Fibroblast of lung (primary cell): ENCODE measurements at regions not wholly inside any gene's neighbourhood (a gene's known extent, or its start where the extent isn't known, plus 50 kb on each side); places are given as distances from the start of the nearest gene placed in this dataset.

Source experiments
- DNase-seq, 2 donors: peaks; one replicate each; pipeline versions ENCODE4 v3.0.0 to v3.0.0-alpha.2; 2010; ENCODE audit warnings: low read depth in 2 of 2
- H2AFZ ChIP-seq: 2 replicates; pipeline ENCODE4 v1.5.1; 2012; ENCODE audit warnings: low read length, control low read depth, inconsistent platforms
- H3K27ac ChIP-seq: 2 replicates; pipeline ENCODE4 v1.5.1; 2011; ENCODE audit warnings: low read length, control low read depth; ENCODE audit not compliant: insufficient read depth
- H3K27me3 ChIP-seq: 2 replicates; pipeline ENCODE4 v1.5.1; 2011; ENCODE audit warnings: mild to moderate bottlenecking, low read length; ENCODE audit not compliant: control insufficient read depth, insufficient read depth
- H3K36me3 ChIP-seq: 2 replicates; pipeline ENCODE4 v1.5.1; 2011; ENCODE audit warnings: low read length; ENCODE audit not compliant: control insufficient read depth, insufficient read depth
- H3K4me1 ChIP-seq: 2 replicates; pipeline ENCODE4 v1.5.1; 2011; ENCODE audit warnings: low read length; ENCODE audit not compliant: control insufficient read depth, insufficient read depth; ENCODE audit errors: extremely low read depth
- H3K4me2 ChIP-seq: 2 replicates; pipeline ENCODE4 v1.5.1; 2011; ENCODE audit warnings: low read length, control low read depth; ENCODE audit not compliant: insufficient read depth; ENCODE audit errors: extremely low read depth
- H3K4me3 ChIP-seq, 4 experiments: fragments of 200-600 bp in 1 of 4; sonication (generic) in 1 of 4; replicated peaks in 1 of 4; 2 replicates each; pipeline ENCODE4 v1.5.1; 2011 to 2016; ENCODE audit warnings: low read length in 4 of 4, low read depth in 3 of 4, mild to moderate bottlenecking in 3 of 4, control low read depth in 2 of 4, inconsistent platforms in 1 of 4, mixed read lengths in 1 of 4; ENCODE audit not compliant: insufficient read depth in 1 of 4; ENCODE audit errors: control extremely low read depth in 1 of 4
- H3K79me2 ChIP-seq: 2 replicates; pipeline ENCODE4 v1.5.1; 2012; ENCODE audit warnings: mild to moderate bottlenecking, low read length, inconsistent platforms; ENCODE audit not compliant: control insufficient read depth, insufficient read depth
- H3K9ac ChIP-seq: 2 replicates; pipeline ENCODE4 v1.5.1; 2011; ENCODE audit warnings: mild to moderate bottlenecking, low read length, control low read depth; ENCODE audit not compliant: insufficient read depth
- H3K9me3 ChIP-seq: 2 replicates; pipeline ENCODE4 v1.5.1; 2012; ENCODE audit warnings: low read depth, low read length; ENCODE audit not compliant: control insufficient read depth, insufficient read depth
- H4K20me1 ChIP-seq: 2 replicates; pipeline ENCODE4 v1.5.1; 2011; ENCODE audit warnings: low read length; ENCODE audit not compliant: control insufficient read depth, insufficient read depth; ENCODE audit errors: extremely low read depth
- CTCF ChIP-seq, 2 donors: IDR thresholded peaks in 1 of 2; conservative IDR thresholded peaks in 1 of 2; 1 replicate in 1 of 2; 2 replicates in 1 of 2; pipeline ENCODE4 v1.5.1; 2011 to 2012; ENCODE audit warnings: low read length in 2 of 2, control low read depth in 1 of 2, inconsistent platforms in 1 of 2, low read depth in 1 of 2, mild to moderate bottlenecking in 1 of 2
- EZH2 ChIP-seq: IDR thresholded peaks from 2 replicates; pipeline ENCODE4 v1.5.1; 2012; ENCODE audit warnings: low read length, control low read depth, mild to moderate bottlenecking; ENCODE audit errors: missing control alignments

DNA sequence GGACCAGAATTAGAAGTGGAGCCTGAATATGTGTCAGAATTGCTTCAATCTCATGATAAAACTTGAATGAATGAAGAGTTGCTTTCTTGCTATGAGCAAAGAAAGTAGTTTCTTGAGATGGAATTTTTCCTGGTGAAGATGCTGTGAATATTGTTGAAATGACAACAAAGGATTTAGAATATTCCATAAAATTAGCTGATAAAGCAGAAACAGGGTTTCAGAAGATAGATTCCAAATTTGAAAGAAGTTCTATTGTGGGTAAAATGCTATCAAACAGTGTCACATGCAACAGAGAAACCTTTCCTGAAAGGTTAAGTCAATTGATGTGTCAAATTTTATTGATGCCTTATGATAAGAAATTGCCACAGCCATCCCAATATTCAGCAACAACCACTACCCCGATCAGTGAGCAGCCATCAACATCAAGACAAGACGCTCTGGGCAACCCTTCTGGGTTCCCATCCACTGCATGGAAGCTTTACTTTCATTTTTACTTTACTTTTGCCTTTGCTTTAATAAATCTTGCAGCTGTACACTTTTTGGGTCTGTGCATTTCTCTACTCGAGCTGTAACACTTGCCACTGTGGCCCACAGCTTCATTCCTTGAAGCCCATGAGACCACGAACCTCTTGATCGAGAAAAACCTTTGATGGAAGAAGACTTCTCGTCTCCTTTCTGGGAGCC, 104.0 kb upstream of the SSTR1 start:
- Histone ChIP-seq H3K4me3 (no peak overlapping the region), H2AFZ (no peak overlapping the region), H3K4me1 (no peaks in the 10 kb centered on the region), H3K4me2 (no peak overlapping the region), H3K27ac (no peak overlapping the region), H3K27me3 (no peaks in the 10 kb centered on the region), H3K9me3 (no peaks in the 10 kb centered on the region), H3K9ac (no peak overlapping the region), H4K20me1 (no peaks in the 10 kb centered on the region), H3K79me2 (no peaks in the 10 kb centered on the region), H3K36me3 (no peaks in the 10 kb centered on the region)
- TF ChIP-seq EZH2 (no peak), CTCF (conservative IDR thresholded peaks at IDR 0.05 in 1 of 2, IDR thresholded peaks at IDR 0.05 in 1 of 2; ENCODE audit: low read depth in 1 of 2, low read length in 2 of 2) (no peak)
- DNase-seq, result no peak

- DNase-seq, result no peak
- no peak overlapping the region for H2AFZ ChIP-seq
- no peaks in the 10 kb centered on the region for H3K36me3 ChIP-seq
- no peaks in the 10 kb centered on the region for H3K4me1 ChIP-seq
- TF ChIP-seq EZH2 (no peak), CTCF (conservative IDR thresholded peaks at IDR 0.05 in 1 of 2, IDR thresholded peaks at IDR 0.05 in 1 of 2; ENCODE audit: low read depth in 1 of 2, low read length in 2 of 2) (no peak)
- no peak overlapping the region for H3K4me2 ChIP-seq
- no peaks in the 10 kb centered on the region for H3K79me2 ChIP-seq
- no peaks in the 10 kb centered on the region for H3K9me3 ChIP-seq
- H4K20me1 ChIP-seq, result no peaks in the 10 kb centered on the region
- no peaks in the 10 kb centered on the region for H3K27me3 ChIP-seq
- no peak overlapping the region for H3K9ac ChIP-seq
- H3K4me3 ChIP-seq, result no peak overlapping the region
- H3K27ac ChIP-seq, result no peak overlapping the region
These were observed 102.5 kb upstream of the SSTR1 start for GRCh38 chr14:38105106-38105702.

DNA sequence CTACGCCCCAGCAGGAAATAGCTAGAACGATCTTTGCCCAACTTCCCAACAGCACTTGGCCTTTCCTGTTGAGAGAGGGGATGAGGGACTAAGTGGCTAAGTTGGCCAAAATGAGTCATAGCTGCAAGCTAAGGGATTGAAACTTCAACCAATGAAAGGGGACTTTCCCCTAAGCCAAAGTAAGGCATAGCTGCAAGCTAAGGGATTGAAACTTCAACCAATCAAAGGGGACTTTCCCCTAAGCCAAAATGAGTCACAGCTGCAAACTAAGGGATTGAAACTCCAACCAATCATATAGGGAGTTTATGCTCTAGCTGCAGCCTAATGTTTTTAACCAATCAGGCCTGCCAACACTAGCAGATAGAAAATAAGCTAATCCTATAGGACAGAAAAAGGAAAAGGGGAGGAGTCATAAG, 100.5 kb upstream of the SSTR1 start:
- no peaks in the 10 kb centered on the region for H3K79me2 ChIP-seq
- H3K27me3 ChIP-seq, result no peaks in the 10 kb centered on the region

More for the DNA sequence above, 100.5 kb upstream of the SSTR1 start:
- H3K4me2 ChIP-seq, result no peak overlapping the region
- DNase-seq, result no peak
- TF ChIP-seq CTCF (conservative IDR thresholded peaks at IDR 0.05 in 1 of 2, IDR thresholded peaks at IDR 0.05 in 1 of 2; ENCODE audit: low read depth in 1 of 2, low read length in 2 of 2) (no peak), EZH2 (no peak)
- no peaks in the 10 kb centered on the region for H3K9me3 ChIP-seq
- H3K4me3 ChIP-seq, result no peak overlapping the region
- no peak overlapping the region for H3K27ac ChIP-seq
- H3K4me1 ChIP-seq, result no peaks in the 10 kb centered on the region
- no peaks in the 10 kb centered on the region for H3K36me3 ChIP-seq
- H2AFZ ChIP-seq, result no peak overlapping the region
- H4K20me1 ChIP-seq, result no peaks in the 10 kb centered on the region
- H3K9ac ChIP-seq, result no peak overlapping the region
